ENCODE measurements at regions not wholly inside any gene's neighbourhood (a gene's known extent, or its start where the extent isn't known, plus 50 kb on each side); places are given as distances from the start of the nearest gene placed in this dataset.
A peak's percentile ranks its signal among the peaks of the same experiment; 100 is the strongest.
"Not testable (repeated sequence)": the region's sequence is repeated elsewhere in the genome, so short reads cannot be mapped to it uniquely, and the experiment has no call there.

DNA sequence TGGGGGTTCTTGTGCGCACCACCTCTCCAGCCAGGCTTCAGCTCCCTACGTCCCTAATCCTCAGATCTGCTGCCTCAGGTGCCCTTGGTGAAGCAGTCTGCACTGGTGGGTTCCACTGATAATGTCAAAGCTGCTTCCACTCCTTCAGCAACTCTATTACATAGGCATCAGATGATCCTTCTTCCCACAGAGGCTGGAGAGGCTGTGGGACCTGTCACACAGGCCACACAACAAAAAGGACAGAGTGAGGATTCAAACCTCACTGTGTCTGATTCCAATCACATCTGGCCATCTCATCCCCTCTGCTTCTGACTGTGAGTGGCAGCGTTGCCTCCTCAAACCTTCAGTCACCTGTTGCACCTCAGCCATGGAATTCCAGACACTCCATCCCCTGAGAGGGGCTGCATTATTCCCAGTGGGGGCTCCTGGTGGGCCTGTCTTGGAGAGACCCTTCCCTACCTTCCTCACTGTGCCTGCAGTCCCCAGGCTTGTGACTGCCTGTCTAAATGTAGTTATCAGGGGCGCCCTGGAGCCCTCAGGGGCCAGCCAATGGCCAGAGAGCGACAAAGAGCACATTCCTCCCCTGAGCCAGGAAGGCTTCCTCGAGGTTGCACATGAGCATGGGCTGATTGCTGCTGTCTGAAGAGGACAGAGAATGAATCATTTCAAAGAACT lies 211.4 kb upstream of the ECI2 start:
- DNase-seq = no peak

DNA sequence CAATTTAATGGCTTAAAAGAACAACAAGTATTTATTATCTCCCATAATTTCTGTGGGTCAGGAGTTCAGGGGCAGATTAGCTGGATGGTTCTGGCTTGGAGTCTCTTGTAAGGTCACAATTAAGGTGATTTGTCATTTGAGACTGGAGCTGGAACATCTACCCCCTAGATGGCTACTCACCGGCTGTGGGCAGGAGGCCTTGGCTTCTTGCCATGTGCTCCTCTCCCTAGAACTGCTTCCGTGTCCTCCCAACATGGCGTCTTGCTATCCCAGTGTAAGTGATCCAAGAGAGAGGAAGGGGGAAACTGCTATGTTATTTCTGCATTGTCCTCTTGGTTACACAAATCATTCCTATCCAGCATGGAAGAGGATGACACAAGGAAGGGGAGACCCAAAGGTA lies 210.2 kb upstream of the ECI2 start:
- DNase-seq = no peak

DNA sequence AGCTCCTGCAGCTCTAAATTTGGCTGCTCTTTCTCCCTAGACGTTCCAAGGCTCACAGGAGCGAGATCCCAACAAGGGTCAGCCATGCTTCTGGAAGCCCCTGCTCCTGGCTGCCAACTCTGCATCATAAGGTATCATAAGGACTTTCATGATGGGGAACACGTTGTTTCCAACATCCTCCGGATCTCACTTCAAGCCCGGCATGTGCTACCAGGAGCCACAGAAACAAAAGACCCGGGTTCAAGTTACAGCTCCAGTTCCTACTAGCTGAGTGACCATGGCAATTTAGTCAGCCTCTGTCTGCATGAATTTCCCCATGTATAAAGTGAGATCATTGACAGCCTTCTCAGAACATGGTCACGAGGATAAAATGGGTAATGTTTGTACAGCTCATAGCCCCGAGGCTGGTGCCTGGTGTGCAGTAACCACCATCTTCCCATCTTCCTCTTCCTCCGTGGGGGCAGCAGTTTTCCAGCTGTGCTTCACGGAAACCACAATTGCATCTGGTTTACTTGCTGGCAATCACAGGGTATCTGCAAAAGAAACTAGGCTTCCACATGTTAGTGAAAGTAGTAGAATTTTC lies 209.0 kb upstream of the ECI2 start:
- DNase-seq = no peak

- no peak for DNase-seq
These were observed 207.2 kb upstream of the ECI2 start for GRCh38 chr6:4342407-4343137.

- DNase-seq = no peak
These were observed 205.9 kb upstream of the ECI2 start for GRCh38 chr6:4341078-4341797.

DNA sequence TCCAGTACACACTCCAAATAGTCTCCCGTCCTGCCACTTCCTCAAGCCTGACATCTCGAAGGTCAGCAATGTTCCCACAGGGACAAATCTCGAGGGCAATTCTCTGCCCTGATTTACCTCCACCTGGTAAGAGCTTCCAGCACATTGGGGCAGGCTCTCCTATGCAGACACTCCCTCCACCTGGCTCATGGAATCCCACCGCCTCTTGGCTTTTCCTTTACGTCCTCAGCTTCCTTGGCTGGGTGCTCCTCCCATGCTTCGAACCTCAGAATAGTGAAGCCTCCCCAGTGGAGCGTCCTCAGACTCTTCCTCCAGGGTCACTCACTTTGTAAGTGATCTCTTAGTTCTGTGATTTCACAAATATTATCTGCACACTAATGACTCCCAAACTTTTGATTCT lies 205.2 kb upstream of the ECI2 start:
- no peak for DNase-seq

GRCh38 chr6:4338884-4339283 lies 203.5 kb upstream of the ECI2 start:
- no peak for DNase-seq

GRCh38 chr6:4336778-4337442 lies 201.5 kb upstream of the ECI2 start:
- DNase-seq = no peak

- DNase-seq = no peak
These were observed 200.7 kb upstream of the ECI2 start for GRCh38 chr6:4336084-4336483.

DNA sequence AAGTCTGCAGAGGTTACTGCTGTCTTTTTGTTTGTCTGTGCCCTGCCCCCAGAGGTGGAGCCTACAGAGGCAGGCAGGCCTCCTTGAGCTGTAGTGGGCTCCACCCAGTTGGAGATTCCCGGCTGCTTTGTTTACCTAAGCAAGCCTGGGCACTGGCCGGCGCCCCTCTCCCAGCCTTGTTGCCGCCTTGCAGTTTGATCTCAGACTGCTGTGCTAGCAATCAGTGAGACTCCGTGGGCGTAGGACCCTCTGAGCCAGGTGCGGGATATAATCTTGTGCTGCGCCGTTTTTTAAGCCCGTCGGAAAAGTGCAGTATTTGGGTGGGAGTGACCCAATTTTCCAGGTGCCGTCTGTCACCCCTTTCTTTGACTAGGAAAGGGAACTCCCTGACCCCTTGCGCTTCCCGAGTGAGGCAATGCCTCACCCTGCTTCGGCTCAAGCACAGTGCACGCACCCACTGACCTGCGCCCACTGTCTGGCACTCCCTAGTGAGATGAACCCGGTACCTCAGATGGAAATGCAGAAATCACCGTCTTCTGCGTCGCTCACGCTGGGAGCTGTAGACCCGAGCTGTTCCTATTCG lies 198.9 kb upstream of the ECI2 start:
- not testable (repeated sequence) for DNase-seq

- DNase-seq = no peak
These were observed 192.5 kb upstream of the ECI2 start for GRCh38 chr6:4327841-4328240.

DNA sequence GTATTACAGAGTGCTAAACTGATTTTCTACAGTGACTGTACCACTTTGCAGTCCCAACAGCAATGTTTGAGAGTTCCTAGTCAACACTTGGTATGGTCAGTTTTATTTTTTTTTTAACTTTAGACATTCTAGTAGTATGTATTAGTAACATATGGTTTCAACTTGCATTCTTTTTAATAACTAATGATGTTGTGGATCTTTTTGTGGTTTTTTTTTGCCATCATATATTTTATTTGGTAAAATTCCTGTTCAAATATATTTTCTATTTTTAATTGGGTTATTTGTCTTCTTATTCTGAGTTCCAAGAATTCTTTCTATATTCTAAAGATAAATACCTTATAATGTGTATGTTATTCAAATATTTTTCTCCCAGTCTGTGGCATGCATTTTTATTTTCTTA lies 189.4 kb upstream of the ECI2 start:
- DNase-seq = no peak

DNA sequence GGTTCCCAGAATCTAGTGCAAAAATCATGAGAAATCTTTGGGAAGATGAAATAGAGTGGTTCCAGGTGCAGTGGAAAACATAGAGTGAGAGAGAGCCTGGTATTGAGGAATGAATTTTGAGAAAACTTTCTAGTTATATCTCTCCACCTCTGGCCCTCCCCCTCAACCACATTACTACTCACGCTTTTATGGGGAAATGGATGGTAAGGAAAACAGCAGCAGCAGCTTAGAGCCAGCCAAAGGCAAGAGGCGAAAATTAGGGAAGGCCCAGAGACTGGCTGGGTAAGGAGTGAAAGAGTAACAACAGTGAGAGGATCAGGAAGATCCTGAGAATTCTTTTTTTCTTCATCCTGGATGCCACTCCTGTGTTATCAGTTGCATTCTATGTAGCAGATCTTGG lies 187.9 kb upstream of the ECI2 start:
- DNase-seq = no peak

DNA sequence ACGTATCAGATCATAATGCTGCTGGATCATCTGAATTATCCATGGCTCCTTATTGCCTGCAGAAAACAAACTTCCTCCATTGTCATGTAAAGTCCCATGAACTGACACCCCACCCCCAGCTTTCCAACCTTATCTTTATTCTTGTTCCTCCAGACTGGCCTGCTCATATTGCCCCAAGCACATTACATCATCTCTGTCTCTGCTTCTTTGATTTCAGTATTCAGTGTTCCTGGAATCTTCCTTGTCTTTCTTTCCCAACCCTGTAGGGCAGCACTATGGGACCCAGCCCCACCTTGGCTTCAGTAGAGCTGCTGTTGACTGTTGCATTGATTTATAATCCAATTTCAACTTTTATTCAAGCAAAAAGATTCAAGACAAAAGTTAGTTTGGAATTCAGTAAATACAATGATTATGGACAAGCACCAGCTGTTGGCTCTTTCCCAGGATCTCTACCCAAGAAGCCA lies 187.5 kb upstream of the ECI2 start:
- no peak for DNase-seq

DNA sequence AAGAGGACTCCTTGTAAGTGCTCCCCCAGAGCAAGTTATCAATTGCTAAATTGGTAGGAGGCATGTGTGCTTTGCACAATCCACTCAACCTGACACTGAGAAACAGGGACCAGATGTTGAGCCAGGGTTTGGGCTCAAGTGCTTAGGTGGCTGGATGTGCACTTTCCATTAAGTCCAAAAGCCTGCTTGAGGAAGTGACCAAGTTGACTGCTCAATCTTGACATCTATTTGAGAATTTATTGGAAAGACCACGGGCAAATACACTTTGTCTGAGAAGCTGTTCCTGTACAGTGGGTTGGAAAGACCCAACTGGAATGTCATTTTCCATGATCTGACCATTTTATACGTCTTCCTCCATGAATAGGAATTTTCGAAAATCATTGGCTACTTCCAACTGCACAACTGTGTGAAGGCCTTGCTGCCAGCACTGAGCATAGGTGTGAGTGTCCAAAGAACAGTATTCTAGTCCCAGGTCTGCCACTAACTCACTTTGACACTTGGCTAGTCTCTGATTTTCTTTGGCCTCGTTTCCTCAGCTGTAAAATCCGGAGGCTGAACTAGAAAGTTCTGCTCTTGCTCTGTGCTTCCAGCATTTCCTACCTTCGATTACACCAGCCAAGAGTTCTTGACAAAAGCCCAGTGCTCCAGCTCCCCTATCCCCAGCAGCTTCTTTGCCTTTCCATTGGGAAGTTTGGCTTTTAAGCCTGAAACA lies 186.9 kb upstream of the ECI2 start:
- no peak for DNase-seq

DNA sequence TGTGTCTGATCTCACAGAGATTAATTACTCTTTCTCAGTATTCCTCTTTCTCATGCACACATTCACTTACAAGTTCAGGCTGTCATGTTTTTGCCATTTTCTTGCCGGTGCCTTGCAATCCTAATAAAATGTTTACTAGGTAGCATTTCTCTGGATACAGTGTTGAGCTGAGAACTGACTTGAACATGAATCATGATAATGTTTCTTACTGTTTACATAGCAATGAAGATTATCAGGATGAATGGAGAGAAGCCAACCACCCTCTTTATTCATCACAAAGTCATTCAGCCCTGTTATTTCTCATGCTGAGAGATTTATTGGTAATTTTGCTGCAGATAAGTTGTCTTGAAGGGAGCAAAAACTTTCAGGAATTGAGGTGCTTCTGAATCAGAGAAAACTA lies 185.5 kb upstream of the ECI2 start:
- peak; percentile 6 for DNase-seq

- no peak for DNase-seq
These were observed 184.8 kb upstream of the ECI2 start for GRCh38 chr6:4319981-4320683.

DNA sequence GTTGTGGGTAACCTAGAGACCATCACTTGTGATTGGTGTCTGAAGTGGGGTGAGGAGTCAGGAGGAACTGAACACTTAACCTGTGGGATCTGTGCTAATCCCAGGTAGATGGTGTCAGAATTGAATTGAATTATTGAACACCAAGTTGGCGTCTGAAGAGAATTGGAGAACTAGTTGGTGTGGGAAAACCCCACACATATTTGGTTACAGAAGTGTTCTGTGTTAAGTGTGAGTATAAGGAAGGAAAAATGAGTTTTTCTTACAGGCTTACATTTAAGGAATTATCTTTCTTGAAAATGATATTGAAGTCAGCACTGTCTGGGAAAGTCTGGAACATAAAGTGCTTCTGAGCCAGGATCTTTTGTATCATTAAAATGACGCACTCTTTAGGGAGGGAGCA lies 182.9 kb upstream of the ECI2 start:
- no peak for DNase-seq

- no peak for DNase-seq
These were observed 181.6 kb upstream of the ECI2 start for GRCh38 chr6:4316867-4317400.

- DNase-seq = no peak
These were observed 178.9 kb upstream of the ECI2 start for GRCh38 chr6:4314201-4314707.
